ENCODE measurements at regions not wholly inside any gene's neighbourhood (a gene's known extent, or its start where the extent isn't known, plus 50 kb on each side); places are given as distances from the start of the nearest gene placed in this dataset.

DNA sequence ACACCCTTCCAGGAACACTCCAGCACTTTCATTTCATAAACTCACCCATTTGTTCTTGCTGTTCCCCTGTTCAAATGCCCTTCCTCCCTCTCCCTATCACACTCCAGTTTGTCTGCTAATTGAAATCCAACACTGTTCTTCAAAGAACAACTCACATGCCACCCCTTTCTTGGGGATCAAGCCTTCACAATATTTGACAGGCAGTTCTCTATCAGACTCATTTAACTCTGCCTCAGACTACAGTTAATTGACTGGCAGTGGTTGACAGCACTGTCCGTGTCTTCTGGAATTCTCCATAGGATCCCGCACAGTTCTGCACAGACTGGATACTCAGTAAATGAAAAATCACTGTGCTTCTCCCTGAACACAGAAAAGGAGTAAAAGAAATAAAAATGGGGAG lies 87.8 kb downstream of the PMP22 start:
- H3K27ac Mint-ChIP-seq, result no peak overlapping the region
- no peak for DNase-seq
- ATAC-seq (replicated peaks), result no peak
- no peak overlapping the region for H3K4me3 Mint-ChIP-seq
- peaks cover 22 to 48% of the 10 kb centered on the region in 2 donors for H3K27me3 Mint-ChIP-seq
- H3K9me3 Mint-ChIP-seq, result no peaks in the 10 kb centered on the region
- no peaks in the 10 kb centered on the region for H3K4me1 Mint-ChIP-seq (ENCODE audit: low read depth in 2 of 2)
- no peaks in the 10 kb centered on the region for H3K36me3 Mint-ChIP-seq (ENCODE audit: insufficient read depth)

DNA sequence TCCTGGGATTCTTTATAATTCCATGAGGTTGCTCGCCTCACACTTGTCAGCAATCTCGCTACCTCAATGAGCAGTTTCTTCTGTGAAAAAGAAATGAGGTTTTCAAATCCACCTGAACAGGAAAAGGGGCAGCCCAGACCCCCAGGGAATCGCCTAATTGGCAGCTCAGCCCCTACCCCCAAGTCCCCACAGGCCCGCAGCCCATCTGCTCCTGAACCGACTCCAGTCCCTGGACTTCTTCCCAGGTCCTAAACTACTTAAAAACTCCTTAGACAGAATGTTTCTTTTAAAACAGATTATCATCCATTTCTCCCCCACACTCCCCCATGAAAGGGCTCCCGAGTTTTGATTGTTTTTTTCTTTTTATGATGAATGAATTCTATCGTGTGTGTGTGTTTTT lies 89.8 kb downstream of the PMP22 start:
- H3K27me3 Mint-ChIP-seq, result peaks cover 31 to 50% of the 10 kb centered on the region in 2 donors
- no peak overlapping the region for H3K27ac Mint-ChIP-seq
- no peaks in the 10 kb centered on the region for H3K36me3 Mint-ChIP-seq (ENCODE audit: insufficient read depth)
- no peak for DNase-seq
- no peaks in the 10 kb centered on the region for H3K4me1 Mint-ChIP-seq (ENCODE audit: low read depth in 2 of 2)
- ATAC-seq (replicated peaks), result no peak
- H3K4me3 Mint-ChIP-seq, result no peak overlapping the region
- no peaks in the 10 kb centered on the region for H3K9me3 Mint-ChIP-seq

DNA sequence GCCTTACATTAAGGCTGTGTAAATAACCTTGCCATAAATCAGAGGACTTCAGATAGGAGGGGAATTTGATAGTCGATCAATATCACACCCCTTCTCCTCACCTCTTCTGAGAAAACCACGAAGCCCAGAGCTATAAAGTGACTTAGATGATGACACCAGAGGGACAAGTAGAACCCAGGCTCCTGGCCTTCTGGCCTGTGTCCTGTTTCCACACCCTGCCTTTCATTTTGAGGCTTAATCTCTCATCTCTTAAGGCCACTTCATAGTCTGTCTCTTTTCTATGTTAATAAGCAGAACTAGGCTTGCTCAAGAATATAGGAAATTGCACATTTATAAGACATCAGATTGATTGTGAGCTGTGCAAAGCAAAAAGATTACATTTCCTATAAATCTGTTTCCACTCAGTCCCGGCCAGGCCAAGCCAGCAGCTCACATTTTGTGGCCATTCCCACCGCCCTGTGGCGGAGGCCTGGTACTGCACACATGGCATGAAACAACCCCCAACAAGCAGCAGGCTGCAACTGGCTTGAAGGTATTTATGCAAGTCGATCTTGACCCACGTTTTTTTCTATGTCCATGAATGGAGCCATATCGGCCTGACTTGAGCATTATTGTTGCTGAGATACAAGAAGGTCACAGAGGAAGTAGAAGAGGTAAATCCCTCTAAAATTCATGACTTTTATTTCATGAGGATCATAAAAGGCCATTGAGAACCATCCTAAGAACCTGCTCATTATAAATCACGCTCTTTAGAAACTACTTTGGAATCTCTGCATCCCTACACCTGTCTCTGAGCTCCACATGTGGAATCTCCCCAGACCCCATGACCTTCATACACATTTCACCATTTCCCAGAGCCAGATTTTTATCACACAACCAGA lies 93.7 kb downstream of the PMP22 start:
- Mint-ChIP-seq H3K4me3 (no peak overlapping the region), H3K27me3 (peaks cover 31 to 39% of the 10 kb centered on the region in 2 donors), H3K4me1 (ENCODE audit: low read depth in 2 of 2) (no peaks in the 10 kb centered on the region), H3K36me3 (ENCODE audit: insufficient read depth) (no peaks in the 10 kb centered on the region), H3K27ac (no peak overlapping the region), H3K9me3 (no peaks in the 10 kb centered on the region)
- no peak for DNase-seq
- no peak for ATAC-seq (replicated peaks)

DNA sequence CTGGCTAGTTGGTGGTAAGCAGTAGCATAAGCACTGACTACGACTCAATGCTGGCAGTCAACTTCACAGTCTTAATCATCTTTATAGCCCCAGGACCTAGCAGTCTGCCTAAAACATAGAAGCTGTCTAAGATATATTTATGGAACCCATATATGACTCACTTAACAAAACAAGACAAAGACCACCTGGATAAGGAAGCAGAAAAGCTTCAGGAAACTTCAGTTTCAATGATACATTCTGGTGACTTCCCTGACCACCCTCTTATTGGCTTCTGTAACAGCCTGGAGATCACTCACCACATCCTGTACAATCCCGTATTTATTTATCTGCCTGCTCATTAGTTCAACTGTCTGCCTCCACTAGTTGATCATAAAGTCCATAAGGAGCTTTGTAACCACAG lies 95.5 kb downstream of the PMP22 start:
- no peak for DNase-seq
- ATAC-seq (replicated peaks), result no peak
- H3K27ac Mint-ChIP-seq, result no peak overlapping the region
- no peaks in the 10 kb centered on the region for H3K9me3 Mint-ChIP-seq
- H3K4me3 Mint-ChIP-seq, result no peak overlapping the region
- no peaks in the 10 kb centered on the region for H3K36me3 Mint-ChIP-seq (ENCODE audit: insufficient read depth)
- H3K4me1 Mint-ChIP-seq (ENCODE audit: low read depth in 2 of 2), result no peaks in the 10 kb centered on the region
- peaks cover 29 to 30% of the 10 kb centered on the region in 2 donors for H3K27me3 Mint-ChIP-seq

DNA sequence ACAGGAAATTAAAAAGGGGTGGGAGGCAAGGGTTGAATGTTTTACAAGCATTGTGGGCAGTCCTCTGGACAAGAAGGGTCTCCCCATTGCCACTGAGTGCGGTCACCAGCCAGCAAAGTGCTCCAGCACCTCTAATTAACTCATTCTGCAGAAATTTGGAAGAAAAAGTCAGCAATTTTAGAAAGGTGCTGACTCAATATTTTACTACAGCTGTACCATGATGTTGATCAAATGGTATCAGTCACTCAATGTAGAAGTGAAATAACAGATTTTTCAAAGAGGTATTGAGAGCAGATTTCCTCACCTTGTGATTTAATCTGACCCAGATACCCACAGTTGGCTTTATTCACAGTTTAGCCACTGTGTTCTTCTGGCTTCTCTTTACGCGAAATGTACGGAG lies 96.7 kb downstream of the PMP22 start:
- Mint-ChIP-seq H3K27me3 (peaks cover 23 to 28% of the 10 kb centered on the region in 2 donors), H3K27ac (no peak overlapping the region), H3K9me3 (no peaks in the 10 kb centered on the region), H3K4me3 (no peak overlapping the region), H3K36me3 (ENCODE audit: insufficient read depth) (no peaks in the 10 kb centered on the region), H3K4me1 (ENCODE audit: low read depth in 2 of 2) (no peaks in the 10 kb centered on the region)
- ATAC-seq (replicated peaks), result no peak
- no peak for DNase-seq

DNA sequence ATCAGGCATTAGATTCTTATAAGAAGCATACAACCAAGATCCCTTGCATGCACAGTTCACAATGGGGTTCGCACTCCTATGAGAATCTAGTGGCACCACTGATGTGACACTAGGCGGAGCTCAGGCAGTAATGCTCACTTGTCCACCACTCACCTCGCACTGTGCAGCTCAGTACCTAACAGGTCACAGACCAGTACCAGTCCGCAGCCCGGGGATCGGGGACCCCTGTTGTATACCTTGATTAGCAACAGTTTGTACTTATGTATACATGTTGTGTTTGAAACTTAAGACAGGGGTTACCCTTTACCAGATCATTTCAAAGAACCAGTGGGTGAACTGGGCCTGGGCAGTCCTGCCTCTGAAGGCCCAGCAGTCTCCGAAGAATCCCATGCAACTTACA lies 103.7 kb downstream of the PMP22 start:
- Mint-ChIP-seq H3K27ac (no peak overlapping the region), H3K36me3 (ENCODE audit: insufficient read depth) (no peaks in the 10 kb centered on the region), H3K4me3 (no peak overlapping the region), H3K9me3 (no peaks in the 10 kb centered on the region), H3K4me1 (ENCODE audit: low read depth in 2 of 2) (no peaks in the 10 kb centered on the region), H3K27me3 (peaks cover 35 to 37% of the 10 kb centered on the region in 2 donors)
- no peak for DNase-seq
- ATAC-seq (replicated peaks), result no peak

DNA sequence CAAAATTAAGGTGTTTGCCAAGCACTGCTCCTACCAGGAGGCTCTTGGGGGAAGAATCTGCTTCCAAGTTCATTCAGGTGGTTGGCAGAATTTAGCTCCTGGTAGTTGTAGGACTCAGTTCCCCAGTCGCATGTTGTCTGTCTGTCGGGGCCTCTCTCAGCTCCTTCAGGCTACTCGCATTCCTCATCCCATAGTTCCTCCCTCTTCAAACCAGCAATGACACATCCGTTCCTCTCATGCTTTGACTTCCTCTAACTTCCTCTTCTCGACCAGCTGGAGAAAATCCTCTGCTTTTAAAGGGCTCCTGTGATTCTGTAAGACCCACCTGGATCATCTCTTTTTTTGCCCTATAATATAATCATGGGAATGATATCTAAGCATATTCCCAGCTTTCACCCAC lies 108.1 kb downstream of the PMP22 start:
- DNase-seq (no peak), ATAC-seq (replicated peaks) (no peak)
- Mint-ChIP-seq H3K27me3 (peaks cover 41 to 49% of the 10 kb centered on the region in 2 donors), H3K4me1 (ENCODE audit: low read depth in 2 of 2) (no peaks in the 10 kb centered on the region), H3K9me3 (no peaks in the 10 kb centered on the region), H3K4me3 (no peak overlapping the region), H3K27ac (no peak overlapping the region), H3K36me3 (ENCODE audit: insufficient read depth) (peaks cover 3% of the 10 kb centered on the region)

DNA sequence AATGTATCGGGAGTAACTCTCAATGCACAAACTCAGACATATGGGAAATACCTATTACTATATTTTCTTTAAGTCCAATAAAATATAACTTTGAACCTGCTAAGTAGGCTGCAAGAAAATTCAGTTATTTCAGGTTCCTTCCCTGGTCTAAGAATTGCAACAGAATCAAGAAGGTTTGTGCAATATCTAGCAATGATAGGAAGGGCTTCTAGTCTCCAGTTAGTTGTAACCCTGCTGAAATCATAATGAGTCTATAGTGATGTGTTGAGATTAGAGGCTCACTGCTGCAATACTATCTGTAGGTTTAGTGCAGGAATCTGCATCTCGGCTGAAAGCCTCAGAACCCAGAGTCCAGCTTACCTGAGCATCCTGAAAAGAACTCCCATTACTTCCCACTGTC lies 110.5 kb downstream of the PMP22 start:
- no peaks in the 10 kb centered on the region for H3K4me1 Mint-ChIP-seq (ENCODE audit: low read depth in 2 of 2)
- H3K27ac Mint-ChIP-seq, result no peak overlapping the region
- no peak for ATAC-seq (replicated peaks)
- peaks cover 3% of the 10 kb centered on the region for H3K36me3 Mint-ChIP-seq (ENCODE audit: insufficient read depth)
- no peak overlapping the region for H3K4me3 Mint-ChIP-seq
- H3K9me3 Mint-ChIP-seq, result no peaks in the 10 kb centered on the region
- peaks cover 41 to 53% of the 10 kb centered on the region in 2 donors for H3K27me3 Mint-ChIP-seq
- no peak for DNase-seq

DNA sequence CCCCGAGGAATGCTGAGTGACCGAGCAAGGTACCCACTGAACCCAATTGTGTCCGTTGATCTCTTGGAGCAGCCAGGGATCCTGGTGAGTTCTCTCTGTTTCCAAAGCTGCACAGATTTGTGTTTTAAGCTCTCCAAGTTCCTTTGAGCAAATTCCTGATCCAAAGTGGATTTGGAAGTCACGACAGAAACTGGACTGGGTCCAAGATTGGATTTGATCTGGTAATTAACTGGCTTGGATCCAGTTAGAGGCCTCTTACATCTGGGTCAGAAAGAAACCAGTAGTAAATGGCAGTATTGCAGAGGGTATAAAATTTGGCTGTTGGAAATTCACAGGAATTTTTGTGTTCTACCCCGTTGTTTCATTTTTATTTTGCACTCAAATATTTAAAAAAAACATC lies 119.5 kb downstream of the PMP22 start:
- peaks cover 12 to 15% of the 10 kb centered on the region in 2 donors for H3K27me3 Mint-ChIP-seq
- no peak for ATAC-seq (replicated peaks)
- no peak overlapping the region for H3K4me3 Mint-ChIP-seq

DNA sequence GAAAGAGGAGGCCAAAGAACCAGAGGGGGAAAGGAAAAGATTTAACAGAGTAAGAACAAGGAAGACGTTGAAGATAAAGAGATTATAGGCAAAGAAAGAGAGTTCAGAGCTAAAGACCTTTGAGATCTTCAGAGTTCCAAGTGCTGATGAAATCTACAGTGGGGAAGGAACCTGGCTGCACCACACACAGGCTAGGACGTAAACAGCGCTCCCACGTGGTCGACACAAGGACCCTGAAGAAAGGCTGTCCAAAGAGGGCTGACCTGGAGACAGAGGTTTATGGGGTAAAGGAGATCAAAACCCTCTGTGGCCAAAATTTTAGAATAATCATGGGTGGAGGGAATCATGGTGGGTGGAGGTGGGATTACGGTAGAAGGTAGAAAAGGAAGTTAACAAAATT lies 121.6 kb downstream of the PMP22 start:
- no peak for ATAC-seq (replicated peaks)
- H3K27me3 Mint-ChIP-seq, result peaks cover 18 to 21% of the 10 kb centered on the region in 2 donors
- no peak overlapping the region for H3K27ac Mint-ChIP-seq
- H3K4me3 Mint-ChIP-seq, result no peak overlapping the region
- H3K4me1 Mint-ChIP-seq (ENCODE audit: low read depth in 2 of 2), result peaks cover 0 to 5% of the 10 kb centered on the region in 2 donors
- H3K9me3 Mint-ChIP-seq, result no peaks in the 10 kb centered on the region
- H3K36me3 Mint-ChIP-seq (ENCODE audit: insufficient read depth), result no peaks in the 10 kb centered on the region
- DNase-seq, result no peak

More for the DNA sequence above, 119.5 kb downstream of the PMP22 start:
- no peak for DNase-seq
- H3K36me3 Mint-ChIP-seq (ENCODE audit: insufficient read depth), result no peaks in the 10 kb centered on the region
- no peaks in the 10 kb centered on the region for H3K4me1 Mint-ChIP-seq (ENCODE audit: low read depth in 2 of 2)
- H3K9me3 Mint-ChIP-seq, result no peaks in the 10 kb centered on the region
- no peak overlapping the region for H3K27ac Mint-ChIP-seq

DNA sequence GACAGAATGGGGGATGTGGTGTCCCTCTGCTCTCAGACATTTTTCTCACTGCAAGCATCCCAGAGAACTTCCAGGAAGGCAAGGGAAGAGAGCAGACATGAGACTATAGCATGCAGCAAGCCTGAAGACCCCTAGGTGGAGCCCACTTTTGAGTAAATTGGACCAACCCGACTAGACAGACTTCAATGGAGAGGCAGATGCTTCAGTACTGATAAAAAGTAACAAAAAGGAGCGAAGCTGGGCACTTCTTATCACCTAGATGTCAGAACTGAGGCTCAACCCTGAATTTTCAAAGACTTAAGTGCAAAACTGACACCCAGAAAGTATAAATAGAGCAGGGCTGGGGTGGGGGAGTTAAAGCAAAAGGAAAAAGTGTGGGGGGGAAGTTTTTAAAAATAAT lies 130.8 kb downstream of the PMP22 start:
- H3K4me1 Mint-ChIP-seq (ENCODE audit: low read depth in 2 of 2), result peaks cover 0 to 3% of the 10 kb centered on the region in 2 donors
- peaks cover 17 to 58% of the 10 kb centered on the region in 2 donors for H3K27me3 Mint-ChIP-seq
- no peak overlapping the region for H3K27ac Mint-ChIP-seq
- no peak overlapping the region for H3K4me3 Mint-ChIP-seq
- ATAC-seq (replicated peaks) (no peak), DNase-seq (no peak)
- H3K36me3 Mint-ChIP-seq (ENCODE audit: insufficient read depth), result no peaks in the 10 kb centered on the region
- H3K9me3 Mint-ChIP-seq, result peaks cover 0 to 7% of the 10 kb centered on the region in 2 donors

DNA sequence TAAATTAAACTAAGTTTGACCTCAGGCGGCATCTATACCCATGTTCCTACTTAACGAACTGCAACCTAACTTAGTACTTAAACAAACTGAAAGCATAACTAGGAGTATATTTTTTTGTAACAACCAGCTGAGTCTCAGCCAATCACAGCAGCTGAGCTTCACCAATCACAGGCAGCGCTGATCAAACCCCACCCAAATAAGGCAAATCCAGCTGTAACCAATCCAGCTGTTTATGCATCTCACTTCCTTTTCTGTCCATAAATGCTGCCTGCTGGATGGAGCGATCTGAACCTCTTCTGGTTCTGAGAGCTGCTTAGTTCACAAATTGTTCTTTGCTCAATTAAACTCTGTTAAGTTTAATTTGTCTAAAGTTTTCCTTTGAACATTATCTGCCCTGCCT lies 131.3 kb downstream of the PMP22 start:
- H3K27ac Mint-ChIP-seq, result no peak overlapping the region
- peaks cover 17 to 59% of the 10 kb centered on the region in 2 donors for H3K27me3 Mint-ChIP-seq
- ATAC-seq (replicated peaks), result no peak
- peaks cover 0 to 3% of the 10 kb centered on the region in 2 donors for H3K4me1 Mint-ChIP-seq (ENCODE audit: low read depth in 2 of 2)
- H3K4me3 Mint-ChIP-seq, result no peak overlapping the region
- no peaks in the 10 kb centered on the region for H3K36me3 Mint-ChIP-seq (ENCODE audit: insufficient read depth)
- peaks cover 0 to 7% of the 10 kb centered on the region in 2 donors for H3K9me3 Mint-ChIP-seq
- DNase-seq, result no peak

DNA sequence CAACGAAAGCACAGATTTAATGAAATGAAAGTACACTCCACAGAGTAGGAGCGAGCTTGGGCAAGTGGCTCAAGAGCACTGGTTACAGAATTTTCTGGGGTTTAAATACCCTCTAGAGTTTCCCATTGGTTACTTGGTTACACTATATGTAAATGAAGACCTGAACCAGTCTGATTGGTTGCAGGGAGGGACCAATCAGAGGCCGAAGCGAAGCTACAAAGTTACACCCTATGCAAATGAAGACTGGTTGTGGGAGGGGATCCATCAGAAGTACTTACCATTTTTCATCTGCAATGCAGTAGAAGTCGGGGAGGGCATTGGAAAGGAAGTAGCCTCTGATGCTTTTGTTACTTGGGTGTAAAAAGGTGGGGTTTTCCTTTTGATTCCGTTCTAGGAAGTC lies 132.0 kb downstream of the PMP22 start:
- H3K27me3 Mint-ChIP-seq, result peaks cover 17 to 56% of the 10 kb centered on the region in 2 donors
- no peaks in the 10 kb centered on the region for H3K36me3 Mint-ChIP-seq (ENCODE audit: insufficient read depth)
- peaks cover 0 to 7% of the 10 kb centered on the region in 2 donors for H3K9me3 Mint-ChIP-seq
- DNase-seq (no peak), ATAC-seq (replicated peaks) (no peak)
- H3K27ac Mint-ChIP-seq, result no peak overlapping the region
- H3K4me1 Mint-ChIP-seq (ENCODE audit: low read depth in 2 of 2), result peaks cover 0 to 3% of the 10 kb centered on the region in 2 donors
- H3K4me3 Mint-ChIP-seq, result no peak overlapping the region

DNA sequence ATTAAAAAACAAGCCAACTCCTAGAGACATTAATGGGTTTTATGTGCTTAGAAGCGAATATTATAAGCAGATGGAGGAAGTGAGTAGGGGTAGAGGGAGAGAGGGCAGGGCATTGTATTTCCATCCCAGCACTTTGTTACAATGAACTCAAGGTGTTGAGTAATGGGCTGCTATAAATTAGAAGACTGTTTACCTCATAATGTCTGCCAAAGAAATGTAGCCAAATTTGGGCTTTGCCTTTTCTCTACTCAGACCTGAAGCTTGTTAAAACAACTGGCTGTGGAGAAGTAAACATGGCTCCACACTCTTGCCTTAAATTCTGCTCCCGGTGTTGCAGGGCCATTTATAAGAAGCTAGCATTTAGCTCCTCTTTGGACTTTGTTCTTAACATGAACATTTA lies 134.7 kb downstream of the PMP22 start:
- Mint-ChIP-seq H3K9me3 (peaks cover 0 to 7% of the 10 kb centered on the region in 2 donors), H3K27ac (no peak overlapping the region), H3K36me3 (ENCODE audit: insufficient read depth) (no peaks in the 10 kb centered on the region), H3K27me3 (peaks cover 15 to 57% of the 10 kb centered on the region in 2 donors), H3K4me3 (no peak overlapping the region), H3K4me1 (ENCODE audit: low read depth in 2 of 2) (peaks cover 0 to 3% of the 10 kb centered on the region in 2 donors)
- DNase-seq (no peak), ATAC-seq (replicated peaks) (no peak)

Measured in effector memory CD8-positive, alpha-beta T cell (primary cell).